ENCODE measurements at regions not wholly inside any gene's neighbourhood (a gene's known extent, or its start where the extent isn't known, plus 50 kb on each side); places are given as distances from the start of the nearest gene placed in this dataset.
A peak's percentile ranks its signal among the peaks of the same experiment; 100 is the strongest.

DNA sequence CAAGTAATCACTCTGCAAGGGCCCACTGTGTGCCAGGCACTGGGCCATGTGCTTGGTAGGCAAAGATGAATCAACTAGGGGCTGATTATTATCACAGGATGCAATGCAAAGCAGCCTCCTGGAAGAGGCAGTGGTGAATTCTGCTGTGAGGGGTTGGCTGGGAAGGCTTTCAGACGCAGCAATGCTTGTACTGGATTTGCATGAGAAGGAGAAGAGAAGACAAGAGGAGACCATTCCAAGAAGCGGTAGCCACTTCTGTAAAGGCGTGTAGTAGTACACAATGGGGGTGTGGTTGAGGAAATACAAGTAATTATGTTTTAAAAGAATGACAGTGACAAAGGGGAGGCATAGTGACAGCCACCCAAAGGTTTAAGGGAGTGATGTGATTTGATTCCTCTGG, 502.7 kb downstream of the PLCL1 start:
- ATAC-seq (peak; percentile 68), DNase-seq (ENCODE audit: low spot score) (no peak)
- no peaks in the 10 kb centered on the region for H3K36me3 Mint-ChIP-seq
- ChIA-PET CTCF (no interaction called here), POLR2A (no interaction called here)
- peaks cover 3% of the 10 kb centered on the region for H3K9me3 Mint-ChIP-seq
- H3K4me1 Mint-ChIP-seq = peaks cover 15% of the 10 kb centered on the region
- TF ChIP-seq TEAD1 (CRISPR knock-in tag; IDR thresholded peaks at IDR 0.05) = no peak
- TF ChIP-seq, protein P1, sequence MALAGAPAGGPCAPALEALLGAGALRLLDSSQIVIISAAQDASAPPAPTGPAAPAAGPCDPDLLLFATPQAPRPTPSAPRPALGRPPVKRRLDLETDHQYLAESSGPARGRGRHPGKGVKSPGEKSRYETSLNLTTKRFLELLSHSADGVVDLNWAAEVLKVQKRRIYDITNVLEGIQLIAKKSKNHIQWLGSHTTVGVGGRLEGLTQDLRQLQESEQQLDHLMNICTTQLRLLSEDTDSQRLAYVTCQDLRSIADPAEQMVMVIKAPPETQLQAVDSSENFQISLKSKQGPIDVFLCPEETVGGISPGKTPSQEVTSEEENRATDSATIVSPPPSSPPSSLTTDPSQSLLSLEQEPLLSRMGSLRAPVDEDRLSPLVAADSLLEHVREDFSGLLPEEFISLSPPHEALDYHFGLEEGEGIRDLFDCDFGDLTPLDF (CRISPR knock-in tag; IDR thresholded peaks at IDR 0.05) = no peak
- no peak for TF ChIP-seq ZNF232 (CRISPR knock-in tag; IDR thresholded peaks at IDR 0.05)
- TF ChIP-seq, protein P2, sequence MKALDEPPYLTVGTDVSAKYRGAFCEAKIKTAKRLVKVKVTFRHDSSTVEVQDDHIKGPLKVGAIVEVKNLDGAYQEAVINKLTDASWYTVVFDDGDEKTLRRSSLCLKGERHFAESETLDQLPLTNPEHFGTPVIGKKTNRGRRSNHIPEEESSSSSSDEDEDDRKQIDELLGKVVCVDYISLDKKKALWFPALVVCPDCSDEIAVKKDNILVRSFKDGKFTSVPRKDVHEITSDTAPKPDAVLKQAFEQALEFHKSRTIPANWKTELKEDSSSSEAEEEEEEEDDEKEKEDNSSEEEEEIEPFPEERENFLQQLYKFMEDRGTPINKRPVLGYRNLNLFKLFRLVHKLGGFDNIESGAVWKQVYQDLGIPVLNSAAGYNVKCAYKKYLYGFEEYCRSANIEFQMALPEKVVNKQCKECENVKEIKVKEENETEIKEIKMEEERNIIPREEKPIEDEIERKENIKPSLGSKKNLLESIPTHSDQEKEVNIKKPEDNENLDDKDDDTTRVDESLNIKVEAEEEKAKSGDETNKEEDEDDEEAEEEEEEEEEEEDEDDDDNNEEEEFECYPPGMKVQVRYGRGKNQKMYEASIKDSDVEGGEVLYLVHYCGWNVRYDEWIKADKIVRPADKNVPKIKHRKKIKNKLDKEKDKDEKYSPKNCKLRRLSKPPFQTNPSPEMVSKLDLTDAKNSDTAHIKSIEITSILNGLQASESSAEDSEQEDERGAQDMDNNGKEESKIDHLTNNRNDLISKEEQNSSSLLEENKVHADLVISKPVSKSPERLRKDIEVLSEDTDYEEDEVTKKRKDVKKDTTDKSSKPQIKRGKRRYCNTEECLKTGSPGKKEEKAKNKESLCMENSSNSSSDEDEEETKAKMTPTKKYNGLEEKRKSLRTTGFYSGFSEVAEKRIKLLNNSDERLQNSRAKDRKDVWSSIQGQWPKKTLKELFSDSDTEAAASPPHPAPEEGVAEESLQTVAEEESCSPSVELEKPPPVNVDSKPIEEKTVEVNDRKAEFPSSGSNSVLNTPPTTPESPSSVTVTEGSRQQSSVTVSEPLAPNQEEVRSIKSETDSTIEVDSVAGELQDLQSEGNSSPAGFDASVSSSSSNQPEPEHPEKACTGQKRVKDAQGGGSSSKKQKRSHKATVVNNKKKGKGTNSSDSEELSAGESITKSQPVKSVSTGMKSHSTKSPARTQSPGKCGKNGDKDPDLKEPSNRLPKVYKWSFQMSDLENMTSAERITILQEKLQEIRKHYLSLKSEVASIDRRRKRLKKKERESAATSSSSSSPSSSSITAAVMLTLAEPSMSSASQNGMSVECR (CRISPR knock-in tag; IDR thresholded peaks at IDR 0.05; ENCODE audit: borderline replicate concordance) = no peak
- TF ChIP-seq CREB1 (CRISPR knock-in tag; IDR thresholded peaks at IDR 0.05) = no peak
- TF ChIP-seq ZNF317 (CRISPR knock-in tag; IDR thresholded peaks at IDR 0.05; ENCODE audit: borderline replicate concordance, low read depth) = no peak
- TF ChIP-seq, protein P3, sequence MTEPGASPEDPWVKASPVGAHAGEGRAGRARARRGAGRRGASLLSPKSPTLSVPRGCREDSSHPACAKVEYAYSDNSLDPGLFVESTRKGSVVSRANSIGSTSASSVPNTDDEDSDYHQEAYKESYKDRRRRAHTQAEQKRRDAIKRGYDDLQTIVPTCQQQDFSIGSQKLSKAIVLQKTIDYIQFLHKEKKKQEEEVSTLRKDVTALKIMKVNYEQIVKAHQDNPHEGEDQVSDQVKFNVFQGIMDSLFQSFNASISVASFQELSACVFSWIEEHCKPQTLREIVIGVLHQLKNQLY (CRISPR knock-in tag; IDR thresholded peaks at IDR 0.05) = no peak
- TF ChIP-seq, protein P4, sequence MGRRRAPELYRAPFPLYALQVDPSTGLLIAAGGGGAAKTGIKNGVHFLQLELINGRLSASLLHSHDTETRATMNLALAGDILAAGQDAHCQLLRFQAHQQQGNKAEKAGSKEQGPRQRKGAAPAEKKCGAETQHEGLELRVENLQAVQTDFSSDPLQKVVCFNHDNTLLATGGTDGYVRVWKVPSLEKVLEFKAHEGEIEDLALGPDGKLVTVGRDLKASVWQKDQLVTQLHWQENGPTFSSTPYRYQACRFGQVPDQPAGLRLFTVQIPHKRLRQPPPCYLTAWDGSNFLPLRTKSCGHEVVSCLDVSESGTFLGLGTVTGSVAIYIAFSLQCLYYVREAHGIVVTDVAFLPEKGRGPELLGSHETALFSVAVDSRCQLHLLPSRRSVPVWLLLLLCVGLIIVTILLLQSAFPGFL (CRISPR knock-in tag; IDR thresholded peaks at IDR 0.05; ENCODE audit: borderline replicate concordance) = no peak
- no peak for TF ChIP-seq ELF4 (CRISPR knock-in tag; IDR thresholded peaks at IDR 0.05; ENCODE audit: low read depth)
- TF ChIP-seq JAZF1 (CRISPR knock-in tag; IDR thresholded peaks at IDR 0.05) = no peak
- no peak for TF ChIP-seq NR1H2 (CRISPR knock-in tag; IDR thresholded peaks at IDR 0.05)
- H3K4me3 Mint-ChIP-seq = no peak overlapping the region
- no peak overlapping the region for H3K27ac Mint-ChIP-seq
- no peaks in the 10 kb centered on the region for H3K27me3 Mint-ChIP-seq (ENCODE audit: low read depth)

DNA sequence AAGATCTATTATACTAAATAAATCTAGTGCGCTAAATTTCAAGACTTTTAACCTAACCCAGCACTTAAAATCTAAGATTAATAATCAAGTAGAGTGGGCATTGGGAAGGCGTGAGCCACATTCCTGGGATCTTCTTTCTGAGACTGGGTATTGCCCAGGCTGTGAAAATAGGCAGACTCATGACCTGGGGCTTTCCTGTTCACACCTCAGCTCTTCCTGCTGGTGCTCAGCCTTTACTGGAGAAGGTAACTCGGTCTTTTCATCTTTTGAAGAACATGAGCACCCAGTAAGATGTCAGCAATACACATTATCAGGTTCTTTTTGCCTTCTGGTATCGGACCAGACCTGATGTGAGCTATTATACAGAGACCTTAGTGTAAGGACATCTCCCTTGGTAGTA, 500.5 kb downstream of the PLCL1 start:
- Mint-ChIP-seq H3K4me3 (no peak overlapping the region), H3K9me3 (no peaks in the 10 kb centered on the region), H3K27me3 (ENCODE audit: low read depth) (no peaks in the 10 kb centered on the region), H3K36me3 (no peaks in the 10 kb centered on the region), H3K4me1 (peaks cover 15% of the 10 kb centered on the region), H3K27ac (no peak overlapping the region)
- POLR2A ChIA-PET = no interaction called here
- ATAC-seq (no peak), DNase-seq (ENCODE audit: low spot score) (no peak)
- TF ChIP-seq ELF4 (CRISPR knock-in tag; IDR thresholded peaks at IDR 0.05; ENCODE audit: low read depth) (no peak), NR3C1 (CRISPR knock-in tag; conservative IDR thresholded peaks at IDR 0.05; ENCODE audit: low read depth) (no peak), KAT7 (CRISPR knock-in tag; IDR thresholded peaks at IDR 0.05; ENCODE audit: borderline replicate concordance) (no peak), OVOL2 (CRISPR knock-in tag; IDR thresholded peaks at IDR 0.05; ENCODE audit: borderline replicate concordance) (no peak), ESRRA (CRISPR knock-in tag; IDR thresholded peaks at IDR 0.05; ENCODE audit: borderline replicate concordance) (no peak), FOXP1 (CRISPR knock-in tag; IDR thresholded peaks at IDR 0.05; ENCODE audit: borderline replicate concordance) (no peak), CBFB (CRISPR knock-in tag; IDR thresholded peaks at IDR 0.05; ENCODE audit: low read depth) (no peak)
- TF ChIP-seq, protein P5, sequence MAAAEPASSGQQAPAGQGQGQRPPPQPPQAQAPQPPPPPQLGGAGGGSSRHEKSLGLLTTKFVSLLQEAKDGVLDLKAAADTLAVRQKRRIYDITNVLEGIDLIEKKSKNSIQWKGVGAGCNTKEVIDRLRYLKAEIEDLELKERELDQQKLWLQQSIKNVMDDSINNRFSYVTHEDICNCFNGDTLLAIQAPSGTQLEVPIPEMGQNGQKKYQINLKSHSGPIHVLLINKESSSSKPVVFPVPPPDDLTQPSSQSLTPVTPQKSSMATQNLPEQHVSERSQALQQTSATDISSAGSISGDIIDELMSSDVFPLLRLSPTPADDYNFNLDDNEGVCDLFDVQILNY (CRISPR knock-in tag; IDR thresholded peaks at IDR 0.05) = no peak
- TF ChIP-seq, protein P1 (CRISPR knock-in tag; IDR thresholded peaks at IDR 0.05) = no peak
- CTCF ChIA-PET = interaction anchor here (0.7 to 0.9 kb wide), 3 partner anchors 12 to 1164 kb away, joined by 3 read pairs; no protein-coding TSS in a partner anchor

Data from WTC11 (cell line).